DMS 273 treated with DMSO at 0.1 percent for 48 hours (cell line): ENCODE measurements at regions not wholly inside any gene's neighbourhood (a gene's known extent, or its start where the extent isn't known, plus 50 kb on each side); places are given as distances from the start of the nearest gene placed in this dataset.

Experiments used
- DNase-seq: peaks from one replicate; lab custom pipeline; 2025; lab: John Stamatoyannopoulos, UW

DNA sequence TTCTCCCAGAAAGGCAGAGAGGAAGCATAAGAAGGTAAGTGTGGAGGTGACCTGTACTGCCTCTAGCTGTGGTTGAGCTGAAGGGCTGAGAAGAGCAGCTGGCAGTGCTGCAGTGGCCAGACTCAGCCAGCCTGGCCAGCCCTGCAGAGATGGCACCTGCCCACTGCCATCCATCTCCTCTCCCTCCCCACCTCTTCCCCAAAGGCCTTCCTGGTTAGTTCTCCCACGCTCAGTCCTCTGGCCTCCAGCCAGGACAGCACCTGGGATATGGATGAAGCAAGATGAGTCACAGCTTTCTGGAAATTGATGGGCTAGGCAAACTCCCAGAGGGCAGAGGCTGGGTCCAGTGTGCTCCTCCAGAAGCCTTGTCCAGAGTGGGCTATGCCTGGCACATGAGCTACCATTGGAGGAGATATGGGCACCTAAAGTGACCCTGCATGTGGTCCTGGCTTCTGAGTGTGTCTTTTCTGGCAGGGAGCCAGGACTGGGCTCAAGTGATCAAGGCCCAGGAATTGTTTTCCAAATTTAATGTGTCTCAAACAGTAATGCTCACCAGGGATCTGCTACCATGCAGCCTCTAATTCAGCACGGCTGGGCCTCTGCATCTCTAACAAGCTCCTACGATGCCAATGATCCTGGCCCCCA lies 81.0 kb upstream of the CACUL1 start:
- no peak for DNase-seq

- no peak for DNase-seq
These were observed 83.6 kb upstream of the CACUL1 start for GRCh38 chr10:118838364-118838763.

DNA sequence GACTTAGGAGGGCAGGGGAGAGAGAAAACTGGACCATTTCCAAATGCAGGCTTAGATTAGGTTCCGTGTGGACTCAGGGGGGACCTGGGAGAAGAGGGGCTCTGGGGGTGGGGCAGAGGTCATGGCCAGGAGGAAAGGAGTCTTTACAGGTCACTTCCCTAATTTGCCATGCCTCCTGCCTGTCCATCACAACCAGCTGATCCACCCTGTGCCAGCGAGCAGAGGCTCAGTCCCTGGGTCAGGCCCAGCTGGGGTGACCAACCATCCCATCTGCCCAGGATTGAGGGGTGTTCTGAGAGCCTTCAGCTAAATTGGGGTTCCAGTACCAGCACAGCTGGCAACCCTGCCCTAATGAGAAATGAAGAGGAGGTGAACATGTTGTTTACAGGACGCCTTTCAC lies 84.6 kb upstream of the CACUL1 start:
- no peak for DNase-seq

GRCh38 chr10:118840071-118840775 lies 85.5 kb upstream of the CACUL1 start:
- no peak for DNase-seq

- no peak for DNase-seq
These were observed 86.2 kb upstream of the CACUL1 start for GRCh38 chr10:118840776-118841468.

DNA sequence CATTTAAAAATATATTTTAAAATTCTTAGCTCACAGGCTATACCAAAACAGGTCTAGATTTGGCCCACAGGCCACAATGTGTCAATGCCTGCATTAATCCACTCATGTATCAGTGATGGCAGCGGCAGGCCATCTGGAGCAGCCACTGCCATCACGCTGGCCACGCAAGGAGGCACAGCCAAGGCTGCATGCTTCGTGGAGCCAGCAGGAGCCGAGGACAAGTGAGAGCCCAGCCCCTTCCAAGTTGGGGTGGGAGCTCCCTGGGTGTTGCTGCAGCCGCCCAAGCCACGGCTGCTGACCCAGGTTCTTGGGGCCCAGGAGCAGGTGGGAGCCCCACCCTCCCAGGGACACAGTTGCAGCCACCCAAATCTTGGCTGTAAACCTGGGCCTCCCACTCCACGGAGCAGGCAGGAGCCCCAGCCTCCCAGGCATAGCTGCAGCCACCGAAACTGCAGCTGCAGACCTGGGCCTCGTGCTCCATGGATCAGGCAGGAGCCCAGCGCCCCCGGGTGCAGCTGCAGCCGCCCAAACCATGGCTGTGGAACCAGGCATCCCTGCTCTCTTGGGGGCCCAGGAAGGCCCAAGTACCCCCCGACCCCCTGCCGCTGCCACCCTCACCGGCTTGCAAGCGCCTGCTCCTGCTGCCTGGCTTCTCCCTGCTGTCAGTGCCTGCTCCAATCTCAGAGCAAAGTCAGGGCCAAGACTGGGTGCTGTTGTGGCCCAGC lies 87.3 kb upstream of the CACUL1 start:
- no peak for DNase-seq

- no peak for DNase-seq
These were observed 88.3 kb upstream of the CACUL1 start for GRCh38 chr10:118842843-118843624.

DNA sequence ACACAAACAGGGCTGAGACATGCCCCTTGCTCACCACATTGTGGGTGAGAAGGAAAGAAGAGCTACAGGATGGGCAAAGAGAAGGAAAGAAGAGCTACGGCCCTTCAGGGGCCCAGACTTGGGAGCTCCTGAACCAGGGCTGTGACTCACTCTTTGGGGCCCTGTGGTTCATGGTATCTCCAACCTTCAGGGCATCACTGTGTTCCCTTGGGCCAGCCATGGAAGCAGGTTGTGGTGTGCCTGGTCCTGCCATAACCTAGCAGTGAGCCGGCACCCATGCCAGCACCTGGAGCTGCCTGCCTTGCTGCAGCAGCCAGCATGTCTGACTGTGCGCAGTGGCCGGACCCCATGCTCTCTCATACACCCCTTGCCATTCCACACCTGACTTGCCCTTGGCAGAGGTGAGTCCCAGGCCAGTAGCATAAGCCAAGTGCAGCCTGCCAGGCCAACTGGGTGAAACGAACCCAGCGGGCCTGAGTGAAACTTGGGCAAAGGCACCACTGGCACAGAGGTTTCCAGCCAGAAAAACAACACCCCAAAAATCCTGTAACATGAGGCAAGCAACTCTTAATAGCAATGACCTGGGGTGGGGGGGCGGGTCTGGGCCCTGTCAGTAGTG lies 89.0 kb upstream of the CACUL1 start:
- DNase-seq = no peak

DNA sequence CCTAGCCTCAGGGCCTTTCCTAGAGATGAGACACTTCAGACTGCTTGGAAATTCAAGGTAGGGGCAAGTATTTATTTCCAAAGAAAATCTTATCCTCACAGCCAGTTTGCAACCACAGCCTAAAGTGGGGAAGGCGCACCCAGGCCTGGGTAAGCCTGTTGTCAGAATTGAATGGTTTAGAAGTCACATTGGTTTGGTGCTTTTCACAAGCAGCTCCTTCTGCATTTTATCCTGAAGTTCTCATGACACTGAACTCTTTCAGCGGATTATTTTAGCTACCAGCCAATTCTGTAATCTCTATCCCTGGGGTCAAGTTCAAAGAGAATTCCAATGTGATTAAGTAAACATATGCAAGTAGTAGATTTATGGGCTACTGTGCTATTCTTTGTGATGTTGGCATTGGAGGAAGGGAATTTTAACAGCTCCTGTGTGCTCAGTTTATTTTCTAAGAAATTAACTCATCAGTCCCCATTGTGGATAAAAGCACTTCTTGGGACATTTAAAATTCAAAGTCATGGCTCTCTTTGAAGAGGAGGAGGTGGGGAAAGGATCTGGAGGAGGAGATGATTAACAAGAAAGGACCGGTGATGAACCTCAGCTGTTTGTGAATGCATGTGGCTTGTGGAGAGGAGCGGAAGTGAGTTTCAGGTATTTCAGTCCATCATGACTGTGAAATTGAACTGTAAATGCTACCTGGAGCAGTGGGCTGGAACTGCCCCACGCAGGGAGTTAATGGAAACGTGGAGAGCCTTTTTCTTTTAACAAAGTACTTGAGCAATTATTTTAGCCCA lies 90.2 kb upstream of the CACUL1 start:
- no peak for DNase-seq

GRCh38 chr10:118845776-118846175 lies 91.0 kb upstream of the CACUL1 start:
- DNase-seq = no peak

DNA sequence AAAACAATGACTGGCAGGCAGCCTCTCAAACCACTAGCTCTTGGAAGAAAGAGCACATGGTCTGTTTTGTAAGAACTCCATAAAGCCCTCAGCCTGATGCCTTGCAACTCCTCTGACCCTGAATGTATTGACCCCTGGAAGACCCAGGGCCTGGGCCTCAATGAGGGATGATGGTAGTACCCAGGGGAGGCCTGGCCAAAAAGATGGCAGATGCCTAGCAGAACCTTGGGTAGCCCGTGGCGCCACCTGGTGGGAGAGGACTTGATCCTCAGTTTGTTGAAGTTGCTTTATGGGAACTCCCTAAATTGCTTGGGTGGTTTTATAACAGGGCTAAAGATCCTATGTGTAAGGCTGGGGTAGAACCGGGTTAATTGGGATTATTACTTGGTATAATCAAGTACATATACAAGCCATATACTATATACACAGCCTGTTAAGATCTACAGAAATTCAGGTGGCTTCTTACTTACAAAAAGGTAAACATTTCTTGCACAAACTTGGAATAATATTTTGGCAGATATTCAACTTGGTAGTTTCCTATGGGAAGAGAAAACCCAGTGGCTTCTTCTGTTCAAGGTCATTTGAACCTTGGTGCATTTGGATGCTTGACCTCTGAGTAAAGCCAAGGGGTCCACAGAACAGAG lies 95.8 kb upstream of the CACUL1 start:
- DNase-seq = peak; percentile 56

- DNase-seq = no peak
These were observed 96.6 kb upstream of the CACUL1 start for GRCh38 chr10:118851062-118852035.

DNA sequence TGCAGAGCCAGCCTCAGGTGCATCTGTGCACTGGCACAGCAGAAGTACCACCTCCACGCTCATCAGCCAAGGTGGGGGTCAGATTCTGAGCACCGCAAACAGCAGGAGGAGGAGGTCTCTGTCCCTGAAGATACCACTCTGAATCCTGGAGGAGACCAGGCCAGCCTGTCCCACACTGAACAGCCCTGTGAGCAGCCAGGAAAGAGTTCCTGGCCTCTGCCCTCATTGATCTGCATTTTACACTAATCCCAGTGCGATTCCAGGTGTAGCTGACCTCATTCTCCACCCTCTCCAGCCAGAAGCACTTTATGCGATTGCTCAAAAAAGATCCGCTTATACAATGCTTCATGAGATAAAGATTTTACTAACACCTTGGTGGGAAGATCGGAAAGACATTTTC lies 99.1 kb upstream of the CACUL1 start:
- no peak for DNase-seq

DNA sequence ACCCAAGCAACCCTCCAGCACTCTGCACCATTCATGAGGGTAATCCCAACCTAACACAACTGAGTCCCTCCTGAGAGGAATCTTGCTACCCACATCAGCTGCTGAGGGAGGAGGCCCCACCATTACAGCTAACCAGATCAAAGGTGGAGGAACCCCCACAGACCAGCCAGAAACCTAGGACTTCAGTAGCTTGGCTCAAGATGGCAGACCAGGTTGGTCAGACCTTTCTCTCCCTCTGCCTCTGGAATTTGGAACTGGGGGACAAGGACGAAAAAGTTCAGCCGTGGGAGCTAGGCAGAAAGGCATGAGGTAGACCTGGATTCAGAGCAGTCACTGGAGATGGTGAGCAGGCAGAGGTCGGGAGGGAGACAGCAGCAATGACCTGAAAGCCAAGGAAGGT lies 101.3 kb upstream of the CACUL1 start:
- DNase-seq = no peak

GRCh38 chr10:118865998-118866693 lies 111.4 kb upstream of the CACUL1 start:
- no peak for DNase-seq

DNA sequence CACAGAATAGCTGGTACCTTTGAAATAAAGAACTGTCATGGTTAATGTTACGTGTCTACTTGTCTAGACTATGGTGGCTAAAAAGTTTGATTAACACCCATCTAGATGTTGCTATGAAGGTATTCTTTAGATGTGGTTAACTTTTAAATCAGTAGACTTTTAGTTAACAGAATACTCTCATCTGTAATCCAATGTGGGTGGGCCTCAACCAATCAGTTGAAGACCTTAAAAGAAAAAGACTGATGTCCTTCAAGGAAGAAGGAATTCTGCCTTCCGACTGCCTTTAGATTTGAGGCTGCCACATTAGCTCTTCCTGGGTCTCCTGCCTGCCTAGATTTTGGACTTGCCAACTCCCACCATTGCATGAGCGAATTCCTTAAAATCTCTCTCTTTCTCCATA lies 113.0 kb upstream of the CACUL1 start:
- DNase-seq = no peak

DNA sequence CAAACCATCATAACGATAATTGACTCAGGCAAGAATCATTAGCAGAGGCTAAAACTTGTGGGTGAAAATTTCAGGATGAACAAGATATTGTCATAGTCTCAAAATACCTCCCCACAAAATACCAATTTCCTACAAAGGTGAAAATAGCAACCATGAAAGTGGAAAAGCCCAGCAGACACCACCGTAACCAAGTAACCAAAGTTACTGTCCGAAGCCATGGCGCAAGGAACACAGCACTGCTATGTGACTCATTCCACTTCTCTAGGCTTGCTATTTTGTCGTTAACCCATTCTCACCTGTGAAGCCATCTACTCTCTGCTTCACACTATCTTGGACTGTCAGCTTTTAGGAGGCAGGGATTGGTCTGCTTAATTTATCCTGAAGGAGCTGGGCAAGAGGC lies 113.8 kb upstream of the CACUL1 start:
- DNase-seq = no peak
